ENCODE measurements at regions not wholly inside any gene's neighbourhood (a gene's known extent, or its start where the extent isn't known, plus 50 kb on each side); places are given as distances from the start of the nearest gene placed in this dataset.
"Not testable (repeated sequence)": the region's sequence is repeated elsewhere in the genome, so short reads cannot be mapped to it uniquely, and the experiment has no call there.

DNA sequence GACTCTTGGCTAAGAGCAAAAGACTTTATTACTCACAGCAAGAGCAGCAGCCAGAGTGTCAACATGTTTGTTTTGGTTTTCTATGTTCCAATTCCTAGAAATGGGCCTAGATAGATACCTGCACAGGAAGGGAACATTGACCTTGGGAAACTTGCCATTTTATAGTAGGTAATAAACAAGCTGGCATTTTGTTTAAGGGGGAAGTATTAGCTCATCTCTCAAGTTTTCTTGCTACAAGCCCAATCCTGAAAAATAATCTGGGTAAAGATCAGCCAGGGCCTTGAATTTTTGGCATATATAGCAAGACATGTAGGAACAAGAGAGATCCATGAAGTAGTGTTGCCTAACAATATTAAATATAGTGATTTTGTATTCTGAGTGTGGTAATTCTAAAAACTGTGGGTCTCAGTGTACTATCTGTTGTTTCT is 51.4 kb upstream of the RGL1 start:
- H3K9me3 ChIP-seq, result 0 out of 2 replicates have a peak, but pooled peaks cover 2% of the 10 kb centered on the region
- DNase-seq (ENCODE audit: low spot score in 2 of 2), result no peak
- H3K4me1 ChIP-seq, result no peaks in the 10 kb centered on the region; the same call in 1 of the 2 replicates

DNA sequence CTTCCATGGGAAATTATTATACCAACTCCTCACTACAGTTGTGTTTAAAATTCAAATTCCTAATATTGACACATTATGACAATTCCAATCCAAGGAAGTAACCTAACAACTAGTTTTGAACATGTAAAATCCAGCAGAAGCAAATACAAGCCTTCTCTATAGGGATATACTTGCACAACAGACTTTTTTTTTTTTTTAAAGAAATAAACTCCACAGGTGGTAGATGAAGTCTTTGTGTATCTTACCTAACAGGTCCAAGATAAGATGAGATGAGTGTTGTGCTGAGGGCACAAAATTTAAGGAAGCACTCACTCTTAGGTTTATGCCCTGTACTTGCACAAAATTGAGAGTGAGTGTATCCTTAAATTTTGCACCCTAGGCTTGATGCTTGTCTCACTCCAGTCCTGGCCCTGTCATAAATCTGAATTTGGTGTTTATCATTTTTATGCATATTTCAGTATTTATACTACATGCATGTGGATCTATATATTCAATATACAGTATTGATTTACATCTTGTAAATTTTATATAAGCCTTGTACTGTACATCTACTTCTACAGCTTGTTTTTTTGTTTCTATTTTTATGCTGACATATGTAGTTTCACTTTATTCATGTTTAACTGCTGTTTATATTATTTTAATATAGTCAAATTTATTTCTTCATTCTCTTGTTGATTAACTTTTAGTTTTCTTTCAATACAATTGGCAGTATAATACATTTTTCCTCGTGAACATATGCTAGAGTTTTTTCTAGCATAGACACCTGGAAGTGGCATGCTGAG is 60.6 kb upstream of the RGL1 start:
- no peak for DNase-seq (ENCODE audit: low spot score in 2 of 2)
- Histone ChIP-seq H3K4me1 (no peaks in the 10 kb centered on the region), H3K9me3 (no peaks in the 10 kb centered on the region), H3K36me3 (replicated peaks) (no peaks in the 10 kb centered on the region), H3K4me3 (no peak overlapping the region), H3K27me3 (ENCODE audit: low read depth) (no peaks in the 10 kb centered on the region)
- in situ Hi-C loops (cut with MboI; ENCODE audit: low sequenced_read_pairs), result no loop called here

More for the DNA sequence above, 51.4 kb upstream of the RGL1 start:
- Histone ChIP-seq H3K27me3 (ENCODE audit: low read depth) (peaks cover 2% of the 10 kb centered on the region; the same call in 1 of the 2 replicates), H3K36me3 (replicated peaks) (no peaks in the 10 kb centered on the region), H3K4me3 (no peak overlapping the region)
- in situ Hi-C loops (cut with MboI; ENCODE audit: low sequenced_read_pairs), result no loop called here

DNA sequence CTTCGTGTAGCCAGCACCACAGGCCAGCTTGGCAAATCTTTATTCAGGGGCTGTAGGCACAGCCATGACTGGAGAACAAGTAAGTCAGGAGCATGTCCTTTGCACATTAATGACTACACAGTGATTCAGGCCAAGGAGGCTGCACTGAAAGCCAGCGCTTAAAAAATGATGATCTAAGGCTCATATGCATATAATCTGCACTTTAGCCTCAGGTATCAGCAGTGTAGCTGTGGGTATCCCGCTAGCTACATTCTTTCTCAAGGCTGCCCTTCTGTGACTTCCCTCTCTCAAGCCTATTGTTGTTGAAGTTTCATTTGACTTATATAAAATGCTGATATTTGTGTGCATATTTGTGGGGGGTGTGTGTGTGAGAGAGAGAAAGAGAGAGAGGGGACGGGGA is 62.6 kb upstream of the RGL1 start:
- in situ Hi-C loops (cut with MboI; ENCODE audit: low sequenced_read_pairs), result no loop called here
- Histone ChIP-seq H3K9me3 (no peaks in the 10 kb centered on the region), H3K36me3 (replicated peaks) (no peaks in the 10 kb centered on the region), H3K4me3 (no peak overlapping the region), H3K4me1 (no peaks in the 10 kb centered on the region), H3K27me3 (ENCODE audit: low read depth) (no peaks in the 10 kb centered on the region)
- no peak for DNase-seq (ENCODE audit: low spot score in 2 of 2)

DNA sequence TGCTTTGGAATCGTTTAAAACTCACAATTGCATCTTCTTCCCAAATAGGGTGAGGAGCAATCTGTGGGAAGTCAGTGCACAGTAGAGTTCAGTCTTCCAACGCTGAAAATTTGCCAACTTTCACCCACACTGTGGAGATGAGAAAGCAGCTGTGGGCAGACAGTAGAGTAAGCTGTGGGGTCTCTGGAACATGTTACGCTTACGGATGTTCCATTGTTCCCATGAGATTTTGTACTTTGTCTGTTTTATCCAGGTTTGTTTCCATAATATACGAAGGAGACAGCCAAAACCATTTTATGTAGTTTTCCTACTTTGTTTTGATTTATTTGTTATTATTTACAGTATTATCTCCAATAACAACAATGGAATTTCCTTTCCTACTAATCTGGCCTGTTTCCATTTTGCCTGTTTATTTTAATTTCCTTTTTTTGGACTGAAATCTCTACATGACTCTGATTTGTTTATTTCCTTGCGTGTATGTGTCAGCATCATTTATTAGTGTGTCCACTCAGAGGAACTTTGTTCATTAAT is 65.1 kb upstream of the RGL1 start:
- no peak for DNase-seq (ENCODE audit: low spot score in 2 of 2)
- in situ Hi-C loops (cut with MboI; ENCODE audit: low sequenced_read_pairs), result no loop called here
- Histone ChIP-seq H3K36me3 (replicated peaks) (no peaks in the 10 kb centered on the region), H3K9me3 (no peaks in the 10 kb centered on the region), H3K4me1 (no peaks in the 10 kb centered on the region), H3K4me3 (no peak overlapping the region), H3K27me3 (ENCODE audit: low read depth) (no peaks in the 10 kb centered on the region)

DNA sequence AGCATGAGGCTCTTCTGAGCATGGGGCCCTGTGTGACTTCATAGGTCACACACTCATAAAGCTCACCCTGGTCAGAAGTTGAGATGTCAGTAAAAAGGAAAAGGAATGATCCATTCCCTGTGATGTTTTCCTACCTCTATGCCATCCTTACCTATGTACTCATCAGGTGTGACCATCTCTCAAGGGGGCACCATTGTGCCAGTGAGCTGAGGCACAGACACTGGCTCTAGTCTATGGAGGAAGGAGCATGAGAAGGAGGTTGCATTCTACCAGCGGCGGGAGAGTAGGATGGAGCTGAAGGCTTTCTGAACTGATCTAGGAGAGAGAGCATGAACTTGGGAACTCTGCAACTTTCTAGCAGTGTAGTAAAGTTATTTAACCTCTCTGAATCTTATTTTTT is 65.8 kb upstream of the RGL1 start:
- no peaks in the 10 kb centered on the region for H3K36me3 ChIP-seq (replicated peaks)
- H3K4me1 ChIP-seq, result no peaks in the 10 kb centered on the region
- no peak for DNase-seq (ENCODE audit: low spot score in 2 of 2)
- H3K27me3 ChIP-seq (ENCODE audit: low read depth), result no peaks in the 10 kb centered on the region
- in situ Hi-C loops (cut with MboI; ENCODE audit: low sequenced_read_pairs), result no loop called here
- H3K4me3 ChIP-seq, result no peak overlapping the region
- H3K9me3 ChIP-seq, result no peaks in the 10 kb centered on the region

DNA sequence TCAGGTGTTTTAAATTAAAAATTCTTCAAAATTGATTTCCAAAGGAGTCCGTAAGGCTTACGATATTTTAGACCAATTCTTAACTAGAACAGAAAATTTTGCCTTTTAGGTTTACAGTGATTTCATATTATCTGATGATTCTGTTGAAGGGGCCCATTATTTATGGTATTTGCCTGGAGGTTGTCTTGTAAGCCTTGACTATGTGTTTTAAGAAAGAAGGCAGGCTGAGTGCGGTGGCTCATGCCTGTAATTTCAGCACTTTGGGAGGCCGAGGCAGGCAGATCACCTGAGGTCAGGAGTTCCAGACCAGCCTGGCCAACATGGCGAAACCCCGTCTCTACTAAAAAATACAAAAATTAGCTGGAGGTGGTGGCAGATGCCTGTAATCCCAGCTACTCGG is 67.0 kb upstream of the RGL1 start:
- H3K4me3 ChIP-seq; in situ Hi-C loops (cut with MboI; ENCODE audit: low sequenced_read_pairs); DNase-seq (ENCODE audit: low spot score in 2 of 2); H3K9me3 ChIP-seq; H3K4me1 ChIP-seq; H3K27me3 ChIP-seq (ENCODE audit: low read depth); H3K36me3 ChIP-seq (replicated peaks): not testable (repeated sequence)

DNA sequence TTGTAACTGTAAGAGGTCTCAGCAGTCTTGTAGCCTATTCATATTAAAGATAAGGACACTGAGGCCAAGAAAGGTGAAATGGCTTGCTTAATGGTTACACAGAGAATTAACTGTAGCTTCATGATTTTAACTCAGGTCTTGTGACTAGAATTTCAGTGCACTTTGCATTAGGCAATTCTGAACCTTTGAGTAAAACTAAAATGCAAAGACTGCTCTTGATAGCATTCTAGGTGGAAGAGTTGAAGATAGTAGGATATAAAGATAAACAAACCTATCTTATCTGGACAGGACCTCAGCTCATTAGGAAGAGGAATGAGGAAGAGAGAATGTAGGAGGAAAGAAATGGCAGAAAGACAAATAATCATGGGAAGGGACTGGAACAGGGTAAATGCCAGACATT is 68.6 kb upstream of the RGL1 start:
- Histone ChIP-seq H3K4me1 (0 out of 2 replicates have a peak, but pooled peaks cover 3% of the 10 kb centered on the region), H3K36me3 (replicated peaks) (no peaks in the 10 kb centered on the region), H3K27me3 (ENCODE audit: low read depth) (no peaks in the 10 kb centered on the region; the same call in 1 of the 2 replicates), H3K4me3 (no peak overlapping the region), H3K9me3 (no peaks in the 10 kb centered on the region)
- no peak for DNase-seq (ENCODE audit: low spot score in 2 of 2)
- in situ Hi-C loops (cut with MboI; ENCODE audit: low sequenced_read_pairs), result no loop called here

DNA sequence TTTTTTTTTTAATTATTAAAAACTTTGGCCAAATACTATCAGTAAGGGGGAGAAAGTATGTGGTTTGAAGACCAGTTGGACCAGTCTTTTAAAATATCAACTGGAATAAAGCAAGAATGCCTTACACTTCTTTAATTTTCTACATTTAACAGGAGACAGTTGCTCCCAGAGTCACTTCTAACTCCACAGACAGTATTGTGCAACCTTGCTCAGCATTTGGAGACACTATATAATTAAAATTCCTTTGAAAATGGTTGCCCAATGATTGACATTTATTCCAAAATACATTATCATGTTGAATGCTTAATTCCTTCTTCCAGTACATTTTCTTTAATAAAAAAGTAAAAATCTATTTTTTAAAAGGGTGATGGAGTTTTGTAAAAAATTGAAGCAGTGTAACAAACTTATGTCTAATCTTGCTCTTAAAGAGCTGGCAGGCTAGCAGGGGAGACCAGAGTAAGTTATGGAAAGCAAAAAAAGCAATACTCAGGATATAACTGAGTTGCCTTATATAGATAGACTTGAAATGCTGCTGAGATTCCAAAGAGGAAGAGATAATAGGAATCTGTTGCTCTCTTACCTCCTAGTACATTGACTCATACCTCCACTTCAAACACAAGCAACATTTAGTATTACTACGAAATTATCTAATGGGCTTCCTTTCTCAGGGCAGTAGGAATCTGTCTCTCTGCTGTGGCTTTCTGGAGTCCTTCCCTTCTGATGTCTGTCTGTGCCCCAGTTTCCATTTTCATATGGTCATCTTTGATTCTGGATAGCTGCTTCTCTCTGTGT is 69.7 kb upstream of the RGL1 start:
- Histone ChIP-seq H3K9me3 (no peaks in the 10 kb centered on the region), H3K27me3 (ENCODE audit: low read depth) (no peaks in the 10 kb centered on the region; the same call in 1 of the 2 replicates), H3K36me3 (replicated peaks) (no peaks in the 10 kb centered on the region), H3K4me1 (peaks cover 12% of the 10 kb centered on the region), H3K4me3 (no peak overlapping the region)
- in situ Hi-C loops (cut with MboI; ENCODE audit: low sequenced_read_pairs), result no loop called here
- no peak for DNase-seq (ENCODE audit: low spot score in 2 of 2)

DNA sequence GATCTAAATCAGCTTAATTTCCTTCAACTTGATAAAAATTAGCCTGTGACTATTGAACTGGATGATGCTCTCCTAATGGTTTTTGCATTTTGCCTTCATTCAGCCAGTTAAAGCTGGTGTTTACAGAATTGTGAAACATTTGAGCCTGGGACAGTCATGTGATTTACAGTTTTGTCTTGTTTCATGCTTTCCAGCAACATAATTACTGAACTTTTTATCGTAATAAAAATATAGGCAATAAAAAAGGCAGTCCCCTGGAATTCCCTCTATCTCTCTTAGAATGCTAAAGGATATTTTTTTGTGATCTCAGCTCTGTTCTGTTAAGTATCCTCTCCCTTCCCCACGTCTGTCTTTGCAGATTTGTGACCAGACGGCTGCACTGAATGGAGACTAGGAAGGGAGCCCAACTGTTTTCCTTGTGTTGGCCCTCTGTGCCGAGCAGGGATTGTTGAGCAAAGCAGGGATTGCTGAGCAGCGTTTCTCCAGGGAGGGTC is 70.3 kb upstream of the RGL1 start:
- in situ Hi-C loops (cut with MboI; ENCODE audit: low sequenced_read_pairs), result no loop called here
- Histone ChIP-seq H3K36me3 (replicated peaks) (no peaks in the 10 kb centered on the region), H3K9me3 (no peaks in the 10 kb centered on the region), H3K4me1 (peaks cover 12% of the 10 kb centered on the region), H3K27me3 (ENCODE audit: low read depth) (no peaks in the 10 kb centered on the region; the same call in 1 of the 2 replicates), H3K4me3 (no peak overlapping the region)
- DNase-seq (ENCODE audit: low spot score in 2 of 2), result no peak

DNA sequence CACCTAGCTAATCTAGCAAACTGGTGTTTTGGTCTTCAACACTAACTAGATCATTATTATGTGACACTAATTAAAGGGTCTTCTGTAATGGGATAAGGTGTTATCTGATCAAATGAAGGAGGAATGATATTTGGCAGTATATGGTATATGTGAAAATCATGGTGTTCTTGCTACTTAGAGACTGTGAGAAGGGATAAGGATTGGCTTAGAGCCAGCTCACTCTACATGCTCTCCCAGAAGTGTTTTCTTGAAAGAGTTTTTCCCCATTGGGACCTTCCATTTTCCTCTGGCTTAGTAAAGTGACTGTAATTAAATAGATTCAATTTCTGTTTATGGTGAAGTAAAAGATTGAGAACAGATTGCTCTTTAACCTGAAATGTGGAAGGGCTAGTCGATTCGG is 71.2 kb upstream of the RGL1 start:
- Histone ChIP-seq H3K27me3 (ENCODE audit: low read depth) (no peaks in the 10 kb centered on the region; the same call in 1 of the 2 replicates), H3K9me3 (no peaks in the 10 kb centered on the region), H3K4me3 (no peak overlapping the region), H3K4me1 (peaks cover 12% of the 10 kb centered on the region), H3K36me3 (replicated peaks) (no peaks in the 10 kb centered on the region)
- in situ Hi-C loops (cut with MboI; ENCODE audit: low sequenced_read_pairs), result no loop called here
- no peak for DNase-seq (ENCODE audit: low spot score in 2 of 2)

DNA sequence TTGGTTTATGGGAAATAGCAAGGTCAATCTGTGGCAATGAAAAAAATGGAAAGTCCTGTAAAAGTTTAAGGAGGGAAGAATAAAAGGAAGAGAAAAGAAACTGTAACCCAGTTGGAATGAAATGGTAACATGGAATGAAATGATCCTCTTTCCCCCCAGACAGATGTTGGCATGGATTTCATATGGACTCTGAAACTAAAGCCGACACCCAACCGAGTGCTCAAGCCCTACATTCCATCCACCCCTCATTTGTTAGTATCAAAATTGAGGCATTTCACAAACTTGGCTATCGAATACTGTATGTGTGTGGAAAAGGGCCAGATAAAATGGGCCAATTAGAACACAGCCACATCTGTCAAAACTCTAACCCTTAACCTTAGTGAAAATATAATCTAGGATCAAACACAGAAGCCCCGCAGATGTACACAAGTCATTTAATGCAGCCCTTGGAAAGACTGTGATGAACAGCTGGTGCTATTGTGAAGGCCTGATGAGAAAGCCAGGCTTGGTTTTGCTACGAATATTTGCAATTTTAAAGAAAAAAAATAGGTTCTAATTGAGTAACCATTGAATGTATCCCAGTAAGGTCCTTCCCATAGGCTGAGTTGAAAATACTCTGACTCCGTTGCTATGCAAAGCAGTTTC is 72.6 kb upstream of the RGL1 start:
- DNase-seq (ENCODE audit: low spot score in 2 of 2), result no peak
- in situ Hi-C loops (cut with MboI; ENCODE audit: low sequenced_read_pairs), result no loop called here
- Histone ChIP-seq H3K9me3 (no peaks in the 10 kb centered on the region), H3K4me3 (no peak overlapping the region), H3K36me3 (replicated peaks) (no peaks in the 10 kb centered on the region), H3K4me1 (peaks cover 12% of the 10 kb centered on the region), H3K27me3 (ENCODE audit: low read depth) (no peaks in the 10 kb centered on the region; the same call in 1 of the 2 replicates)

DNA sequence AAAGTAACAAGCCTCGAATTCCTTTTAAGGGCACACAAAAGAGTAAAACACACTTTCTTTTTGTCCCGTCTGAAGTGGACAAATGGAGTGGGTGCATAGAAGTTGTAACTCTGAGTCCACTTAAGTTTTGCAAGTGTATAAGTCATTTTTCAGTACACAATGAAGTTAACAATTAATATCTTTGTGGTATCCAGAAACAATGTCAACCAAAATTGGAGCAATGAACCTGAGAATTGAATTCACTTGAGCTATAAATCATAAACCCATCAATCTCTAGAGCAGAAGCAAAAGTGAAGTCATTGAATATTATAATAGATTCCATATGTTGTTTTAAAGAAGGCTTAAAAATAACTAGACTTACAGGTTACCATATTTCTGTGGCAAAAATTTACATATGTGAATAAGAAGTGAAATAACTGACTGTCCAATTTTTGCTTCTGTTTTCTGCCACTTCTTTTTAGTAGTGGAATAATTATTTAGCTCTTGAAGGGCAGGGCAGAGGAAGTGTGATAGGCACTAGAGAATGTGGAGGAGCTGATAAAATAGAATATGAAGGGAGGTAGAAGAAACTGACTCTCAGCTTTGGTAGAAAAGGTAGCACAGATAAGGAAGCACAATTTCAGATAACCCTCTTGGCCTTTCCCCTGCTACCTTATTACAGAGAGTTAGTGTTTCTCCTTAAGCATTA is 73.9 kb upstream of the RGL1 start:
- Histone ChIP-seq H3K9me3 (no peaks in the 10 kb centered on the region), H3K36me3 (replicated peaks) (no peaks in the 10 kb centered on the region), H3K4me3 (no peak overlapping the region), H3K4me1 (peaks cover 12% of the 10 kb centered on the region), H3K27me3 (ENCODE audit: low read depth) (no peaks in the 10 kb centered on the region; the same call in 1 of the 2 replicates)
- peak in 1 of 2 experiments; percentile 26 for DNase-seq (ENCODE audit: low spot score in 2 of 2)
- in situ Hi-C loops (cut with MboI; ENCODE audit: low sequenced_read_pairs), result no loop called here

DNA sequence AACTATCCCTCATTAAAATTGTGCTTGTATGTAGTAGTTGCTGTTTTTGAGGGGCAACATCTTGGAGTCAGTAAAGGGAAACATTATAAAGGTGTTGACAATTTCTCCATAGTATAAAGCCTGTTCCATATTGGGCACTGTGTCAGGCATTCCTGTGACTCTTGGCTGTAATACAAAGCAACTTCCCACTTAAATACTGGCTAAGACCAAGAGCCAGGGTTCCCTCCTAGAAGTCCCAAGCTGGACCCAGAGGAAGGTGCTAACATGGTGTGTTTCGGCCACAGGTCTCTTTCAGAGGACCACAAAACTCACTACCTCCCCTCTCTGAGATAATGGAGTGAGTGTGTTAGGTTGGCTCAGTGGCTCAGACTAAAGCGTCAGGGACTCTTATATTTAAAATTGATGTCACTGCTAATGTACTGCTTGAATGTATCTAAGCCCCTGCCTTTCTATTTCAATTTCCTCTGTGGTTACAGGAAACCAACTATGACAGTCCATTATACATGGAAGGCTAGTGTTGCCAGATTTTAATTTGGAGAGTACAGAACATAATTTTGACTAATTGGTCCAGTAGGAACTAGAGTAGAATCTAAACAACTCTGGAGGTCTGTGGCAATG is 74.7 kb upstream of the RGL1 start:
- no peak for DNase-seq (ENCODE audit: low spot score in 2 of 2)
- H3K27me3 ChIP-seq (ENCODE audit: low read depth), result no peaks in the 10 kb centered on the region; the same call in 1 of the 2 replicates
- H3K9me3 ChIP-seq, result no peaks in the 10 kb centered on the region
- H3K36me3 ChIP-seq (replicated peaks), result no peaks in the 10 kb centered on the region
- H3K4me3 ChIP-seq, result no peak overlapping the region
- in situ Hi-C loops (cut with MboI; ENCODE audit: low sequenced_read_pairs), result no loop called here
- H3K4me1 ChIP-seq, result peaks cover 12% of the 10 kb centered on the region

All from HAP-1 (cell line).